ENCODE measurements at regions not wholly inside any gene's neighbourhood (a gene's known extent, or its start where the extent isn't known, plus 50 kb on each side); places are given as distances from the start of the nearest gene placed in this dataset.

DNA sequence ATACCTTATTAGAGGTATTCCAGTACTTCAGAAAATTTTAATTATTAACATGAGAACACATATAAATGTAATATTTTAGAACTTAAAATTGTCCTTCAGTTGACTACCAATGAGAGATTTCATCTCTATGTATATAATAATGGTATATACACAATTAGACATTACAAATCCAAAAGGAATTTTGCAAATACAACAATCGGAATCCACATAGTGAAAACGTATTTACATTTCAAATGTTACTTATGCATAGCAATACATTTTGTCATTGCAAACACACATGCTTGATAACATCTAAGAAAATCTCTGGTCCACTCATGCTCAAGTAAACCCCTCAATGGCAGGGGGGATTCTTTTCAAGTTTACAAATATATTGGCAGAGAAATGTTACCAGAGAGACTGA lies 2345.2 kb downstream of the PCDH9 start:
- TF ChIP-seq, protein P1, sequence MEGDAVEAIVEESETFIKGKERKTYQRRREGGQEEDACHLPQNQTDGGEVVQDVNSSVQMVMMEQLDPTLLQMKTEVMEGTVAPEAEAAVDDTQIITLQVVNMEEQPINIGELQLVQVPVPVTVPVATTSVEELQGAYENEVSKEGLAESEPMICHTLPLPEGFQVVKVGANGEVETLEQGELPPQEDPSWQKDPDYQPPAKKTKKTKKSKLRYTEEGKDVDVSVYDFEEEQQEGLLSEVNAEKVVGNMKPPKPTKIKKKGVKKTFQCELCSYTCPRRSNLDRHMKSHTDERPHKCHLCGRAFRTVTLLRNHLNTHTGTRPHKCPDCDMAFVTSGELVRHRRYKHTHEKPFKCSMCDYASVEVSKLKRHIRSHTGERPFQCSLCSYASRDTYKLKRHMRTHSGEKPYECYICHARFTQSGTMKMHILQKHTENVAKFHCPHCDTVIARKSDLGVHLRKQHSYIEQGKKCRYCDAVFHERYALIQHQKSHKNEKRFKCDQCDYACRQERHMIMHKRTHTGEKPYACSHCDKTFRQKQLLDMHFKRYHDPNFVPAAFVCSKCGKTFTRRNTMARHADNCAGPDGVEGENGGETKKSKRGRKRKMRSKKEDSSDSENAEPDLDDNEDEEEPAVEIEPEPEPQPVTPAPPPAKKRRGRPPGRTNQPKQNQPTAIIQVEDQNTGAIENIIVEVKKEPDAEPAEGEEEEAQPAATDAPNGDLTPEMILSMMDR (IDR thresholded peaks at IDR 0.05; ENCODE audit: low read depth, low read length): no peak
- no peak for TF ChIP-seq EZH2phosphoT487 (IDR thresholded peaks at IDR 0.05; ENCODE audit: low read depth)
